HG02973 (cell line): ENCODE measurements at regions not wholly inside any gene's neighbourhood (a gene's known extent, or its start where the extent isn't known, plus 50 kb on each side); places are given as distances from the start of the nearest gene placed in this dataset.

Source experiments
- ATAC-seq: cut with Tn5 transposase; IDR thresholded peaks from one replicate; pipeline ENCODE4 v1.9.1; 2021; ENCODE audit warnings: moderate library complexity; ENCODE audit not compliant: unreplicated experiment

DNA sequence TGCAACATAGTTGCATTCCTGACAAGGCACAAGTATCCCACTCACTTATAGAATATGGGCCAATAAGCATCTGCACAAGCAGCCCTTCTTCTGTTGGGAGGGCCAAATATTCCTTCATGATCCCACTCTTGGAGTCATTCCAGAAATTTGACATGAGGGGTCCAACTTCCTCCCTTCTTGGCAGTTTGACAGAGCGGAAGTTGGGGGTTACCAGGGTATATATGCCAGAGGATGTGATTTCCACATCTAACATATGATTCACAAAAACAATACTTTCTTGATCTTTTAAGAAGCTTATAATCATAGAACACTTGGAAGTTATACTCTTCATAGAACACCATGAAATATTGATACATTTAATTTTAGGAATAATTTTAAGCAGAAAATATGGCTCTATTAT is 100.9 kb upstream of the CRBN start:
- no peak for ATAC-seq

DNA sequence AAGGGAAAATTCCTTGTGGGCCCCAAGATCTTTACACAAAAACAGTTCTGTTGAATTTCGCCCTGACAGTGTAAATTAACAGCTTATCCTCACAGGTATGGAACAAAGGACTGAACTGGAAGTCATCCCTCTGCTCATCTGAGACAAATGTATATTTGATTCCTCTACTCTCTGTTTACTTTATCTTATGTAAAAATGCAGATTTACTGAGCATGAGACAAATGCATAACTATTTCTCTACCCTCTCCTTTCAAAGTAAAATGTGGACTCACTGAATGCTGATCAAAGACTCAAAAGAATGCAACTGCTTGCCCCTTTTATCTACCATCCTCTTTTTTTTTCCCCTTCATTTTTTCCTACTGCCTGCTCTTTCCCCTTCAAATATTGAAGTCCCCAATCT is 98.6 kb upstream of the CRBN start:
- ATAC-seq, result no peak

DNA sequence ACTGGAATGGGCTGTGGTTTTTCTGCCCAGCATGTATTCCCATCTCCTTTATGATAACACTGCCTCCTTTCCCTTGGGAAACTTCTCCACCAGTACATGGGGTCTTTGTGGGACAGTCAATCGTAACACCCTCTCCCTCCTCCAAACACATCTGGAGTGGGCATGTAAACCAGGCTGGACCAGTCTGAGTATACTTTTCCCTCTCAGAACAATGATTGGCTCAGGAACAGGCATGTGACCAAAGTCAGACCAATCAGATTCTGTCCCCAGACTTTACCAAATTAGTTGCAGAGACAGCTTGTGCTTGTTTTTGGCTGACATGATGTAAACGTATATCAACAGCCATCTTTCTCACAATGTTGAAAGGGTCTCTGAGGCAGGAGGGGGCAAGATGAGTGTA is 97.1 kb upstream of the CRBN start:
- no peak for ATAC-seq

DNA sequence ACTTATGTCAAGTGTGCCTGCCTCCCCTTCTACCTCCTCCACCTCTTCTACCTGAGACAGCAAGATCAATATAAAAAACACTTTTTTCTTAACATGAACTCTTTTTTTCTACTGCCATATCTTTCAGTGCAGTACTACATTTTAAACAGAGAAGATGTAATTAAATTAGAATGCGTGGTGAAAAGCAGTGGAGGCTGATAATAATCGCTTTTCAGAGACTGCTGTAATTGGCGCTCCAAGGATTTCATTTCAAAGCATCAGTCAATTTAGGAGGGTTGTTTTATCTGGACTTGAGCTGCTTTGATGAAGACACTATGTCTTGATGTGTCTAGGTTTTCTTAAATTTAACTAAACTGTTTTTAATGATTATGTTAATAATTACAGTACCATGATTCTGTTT is 85.3 kb upstream of the CRBN start:
- no peak for ATAC-seq

DNA sequence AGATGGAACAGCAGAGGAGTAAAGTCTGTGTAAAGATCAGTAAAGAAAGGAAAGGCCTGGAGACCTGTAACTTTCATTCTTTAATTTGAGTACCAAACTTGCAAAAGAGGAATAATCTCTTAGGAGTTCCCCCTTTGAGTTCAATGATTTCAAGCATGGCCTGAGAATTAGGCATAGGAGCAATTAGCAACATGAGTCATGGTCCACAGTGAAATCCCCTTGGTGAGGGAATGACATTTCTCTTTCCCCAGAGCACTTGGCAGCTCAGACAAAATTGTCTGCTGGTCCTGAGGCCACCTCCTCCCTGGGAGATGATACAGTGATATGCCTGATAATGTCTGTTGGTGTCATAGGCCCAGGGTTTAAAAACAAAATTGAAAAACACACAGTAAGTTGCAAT is 81.4 kb upstream of the CRBN start:
- ATAC-seq, result no peak

DNA sequence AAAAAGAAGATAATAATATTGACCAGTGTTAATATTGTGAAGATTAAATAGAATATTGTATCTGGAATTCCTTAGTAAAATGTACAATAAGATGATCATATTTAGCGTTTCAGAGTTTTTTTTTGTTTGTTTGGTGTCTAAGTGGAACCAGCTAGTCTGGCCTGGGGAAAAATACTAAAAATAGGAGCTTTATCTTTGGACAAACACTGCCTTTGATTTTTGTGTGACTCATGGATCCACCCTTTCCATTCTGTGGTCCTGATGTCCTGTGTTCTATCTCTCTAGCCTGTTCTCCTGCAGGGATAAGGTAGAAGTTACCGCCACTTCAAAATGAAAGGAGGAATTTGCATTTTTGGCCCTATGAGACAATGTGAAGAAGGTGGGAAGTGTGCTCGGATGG is 79.7 kb upstream of the CRBN start:
- no peak for ATAC-seq

DNA sequence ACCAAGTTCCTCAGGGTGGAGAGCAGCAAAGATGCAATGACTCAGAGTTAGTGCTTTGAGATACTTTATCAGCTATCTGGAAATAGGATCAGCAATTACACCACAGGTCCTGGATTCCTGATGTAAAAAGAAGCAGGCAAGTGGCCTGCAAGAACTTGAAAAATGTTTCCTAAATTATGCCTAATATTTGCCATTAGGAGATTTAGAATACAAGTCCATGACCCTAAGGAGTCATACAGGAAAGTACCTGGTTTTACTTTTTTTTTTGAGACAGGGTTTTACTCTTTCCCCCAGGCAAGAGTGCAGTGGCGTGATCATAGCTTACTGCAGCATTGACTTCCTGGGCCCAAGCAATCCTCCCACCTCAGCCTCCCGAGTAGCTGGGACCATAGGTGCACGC is 78.8 kb upstream of the CRBN start:
- no peak for ATAC-seq

DNA sequence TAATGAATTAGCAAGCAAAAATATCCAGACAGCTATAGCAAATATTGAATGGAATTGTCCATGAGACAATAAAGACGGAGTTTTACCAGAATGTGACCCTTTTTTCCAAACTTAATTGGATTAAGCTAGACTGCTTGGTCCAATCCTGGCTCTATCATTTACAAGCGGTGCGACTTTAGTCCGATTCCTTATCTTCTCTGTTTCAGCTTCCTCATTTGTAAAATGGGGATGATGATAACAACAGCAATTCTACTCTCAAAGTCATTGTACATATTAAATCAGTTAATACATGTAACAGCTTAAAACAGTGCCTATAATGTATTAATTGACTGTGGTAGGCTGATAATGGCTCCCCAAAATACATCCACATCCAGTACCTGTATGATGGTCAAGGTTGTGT is 62.1 kb upstream of the CRBN start:
- no peak for ATAC-seq

DNA sequence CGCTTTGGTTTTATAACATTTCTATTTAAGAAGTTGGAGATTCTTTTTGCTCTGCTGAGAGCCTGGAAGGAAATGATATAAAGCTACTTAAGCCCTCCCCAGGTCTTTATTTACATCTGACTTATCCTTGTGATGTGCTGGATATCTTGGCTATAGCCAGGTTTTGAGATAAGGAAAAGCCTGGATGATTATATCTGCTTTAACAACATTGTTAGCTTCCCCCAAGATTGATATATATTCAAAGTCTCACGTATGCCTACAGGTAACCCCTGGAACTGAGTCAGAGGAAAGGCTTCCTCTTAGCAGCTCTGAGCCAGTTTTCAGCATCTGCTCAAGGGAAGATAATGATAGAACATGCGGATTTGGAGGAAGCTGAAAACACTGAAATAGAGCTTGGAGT is 61.5 kb upstream of the CRBN start:
- no peak for ATAC-seq

DNA sequence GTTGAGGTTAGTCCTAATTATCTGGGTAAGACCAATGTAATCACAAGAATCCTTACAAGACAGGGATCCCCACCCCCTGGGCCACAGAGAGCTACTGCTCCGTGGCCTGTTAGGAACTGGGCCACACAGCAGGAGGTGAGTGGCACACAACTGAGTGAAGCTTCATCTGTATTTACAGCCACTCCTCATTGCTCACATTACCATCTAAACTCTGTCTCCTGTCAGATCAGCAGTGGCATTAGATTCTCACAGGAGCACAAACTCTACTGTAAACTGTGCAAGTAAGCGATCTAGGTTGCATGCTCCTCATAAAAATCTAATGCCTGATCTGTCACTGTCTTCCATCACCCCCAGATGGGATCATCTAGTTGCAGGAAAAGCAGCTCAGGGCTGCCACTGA is 58.5 kb upstream of the CRBN start:
- ATAC-seq, result no peak

DNA sequence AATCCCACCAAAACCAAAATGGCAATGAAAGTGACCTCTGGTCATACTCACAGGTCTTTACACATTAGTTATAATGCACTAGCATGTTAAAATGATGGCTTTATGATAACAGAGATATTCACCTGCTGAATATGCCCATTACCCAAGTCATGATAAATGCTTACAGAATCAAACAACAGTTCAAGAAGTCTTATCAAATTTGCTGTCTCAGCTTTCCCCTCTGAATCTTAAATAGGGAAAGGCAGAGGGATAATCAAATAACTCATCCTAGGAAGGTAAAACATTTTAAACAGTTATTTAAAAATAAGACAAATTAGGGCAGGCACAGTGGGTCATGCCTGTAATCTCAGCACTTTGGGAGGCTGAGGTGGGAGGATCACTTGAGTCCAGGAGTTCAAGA is 52.8 kb upstream of the CRBN start:
- ATAC-seq, result no peak
